ENCODE measurements at regions not wholly inside any gene's neighbourhood (a gene's known extent, or its start where the extent isn't known, plus 50 kb on each side); places are given as distances from the start of the nearest gene placed in this dataset.

- TF ChIP-seq POLR2AphosphoS5 (IDR thresholded peaks at IDR 0.05): no peak
- TF ChIP-seq POLR2A (IDR thresholded peaks at IDR 0.05): no peak
- no peak for TF ChIP-seq CTCF (IDR thresholded peaks at IDR 0.05)
- TF ChIP-seq EP300 (IDR thresholded peaks at IDR 0.05): no peak
- Histone ChIP-seq H3K4me3 (no peak overlapping the region), H3K36me3 (no peaks in the 10 kb centered on the region), H3K27me3 (no peaks in the 10 kb centered on the region), H3K9me3 (no peaks in the 10 kb centered on the region), H3K27ac (peak overlapping the region in 4 of 5 donors; percentile 40 to 74 (median 64)), H3K4me1 (peaks cover 0 to 7% (median 1%) of the 10 kb centered on the region in 4 donors)
- intact Hi-C loops (cut with DNase I; ENCODE audit: low total_unique reads): no loop called here
- 72 to 87% (median 80%) methylated on average over 2 of the region's 2 CpGs for WGBS, 5 donors
- no peak for DNase-seq
Observed at GRCh38 chr2:8139668-8140200, 542.1 kb upstream of the ID2 start.

GRCh38 chr2:8141079-8141707 is 540.7 kb upstream of the ID2 start:
- Histone ChIP-seq H3K9me3 (no peaks in the 10 kb centered on the region), H3K27me3 (no peaks in the 10 kb centered on the region), H3K27ac (no peak overlapping the region), H3K4me1 (peaks cover 0 to 1% (median under 1%) of the 10 kb centered on the region in 4 donors), H3K36me3 (no peaks in the 10 kb centered on the region), H3K4me3 (no peak overlapping the region)
- no peak for DNase-seq
- 91 to 99% (median 95%) methylated on average over 5 of the region's 5 CpGs for WGBS, 5 donors
- TF ChIP-seq EP300 (IDR thresholded peaks at IDR 0.05) (no peak), POLR2A (IDR thresholded peaks at IDR 0.05) (no peak), CTCF (IDR thresholded peaks at IDR 0.05) (no peak), POLR2AphosphoS5 (IDR thresholded peaks at IDR 0.05) (no peak)
- intact Hi-C loops (cut with DNase I; ENCODE audit: low total_unique reads): no loop called here

GRCh38 chr2:8141780-8142179 is 540.1 kb upstream of the ID2 start:
- H3K4me1 ChIP-seq: peaks cover 0 to 7% (median 4%) of the 10 kb centered on the region in 4 donors
- H3K27ac ChIP-seq: no peak overlapping the region
- TF ChIP-seq POLR2A (IDR thresholded peaks at IDR 0.05): no peak
- no peak for TF ChIP-seq POLR2AphosphoS5 (IDR thresholded peaks at IDR 0.05)
- TF ChIP-seq EP300 (IDR thresholded peaks at IDR 0.05): no peak
- TF ChIP-seq CTCF (IDR thresholded peaks at IDR 0.05): no peak
- no peaks in the 10 kb centered on the region for H3K9me3 ChIP-seq
- no peaks in the 10 kb centered on the region for H3K27me3 ChIP-seq
- H3K36me3 ChIP-seq: no peaks in the 10 kb centered on the region
- peak in 1 of 2 donors; percentile 61 for DNase-seq
- intact Hi-C loops (cut with DNase I; ENCODE audit: low total_unique reads): no loop called here
- WGBS, 5 donors: 64 to 86% (median 80%) methylated on average over 6 of the region's 6 CpGs
- H3K4me3 ChIP-seq: no peak overlapping the region

- H3K27me3 ChIP-seq: no peaks in the 10 kb centered on the region
- intact Hi-C loops (cut with DNase I; ENCODE audit: low total_unique reads): no loop called here
- TF ChIP-seq CTCF (IDR thresholded peaks at IDR 0.05) (no peak), EP300 (IDR thresholded peaks at IDR 0.05) (no peak), POLR2AphosphoS5 (IDR thresholded peaks at IDR 0.05) (no peak), POLR2A (IDR thresholded peaks at IDR 0.05) (no peak)
- WGBS, 5 donors: 69 to 91% (median 80%) methylated on average over 1 of the region's 1 CpG
- no peak overlapping the region for H3K4me3 ChIP-seq
- H3K27ac ChIP-seq: no peak overlapping the region
- no peaks in the 10 kb centered on the region for H3K36me3 ChIP-seq
- DNase-seq: no peak
- no peaks in the 10 kb centered on the region for H3K9me3 ChIP-seq
- peaks cover 0 to 8% (median 4%) of the 10 kb centered on the region in 4 donors for H3K4me1 ChIP-seq
Observed at GRCh38 chr2:8142461-8142860, 539.4 kb upstream of the ID2 start.
